Pancreas (tissue), 10 donors: ENCODE measurements at regions not wholly inside any gene's neighbourhood (a gene's known extent, or its start where the extent isn't known, plus 50 kb on each side); places are given as distances from the start of the nearest gene placed in this dataset.

Experiments used
- ATAC-seq, 4 donors: fragments of 200-7000 bp; cut with Tn5 transposase; one replicate each; pipeline versions ENCODE4 v1.8.0 to v1.9.1; 2020; ENCODE audit warnings: mild to moderate bottlenecking in 4 of 4, moderate library complexity in 4 of 4
- DNase-seq, 6 donors: peaks; one replicate each; pipeline ENCODE4 v3.0.0-alpha.2; 2020
- FAIRE-seq: peaks from 2 replicates; lab custom pipeline; 2012; peaks lifted over from hg19 to GRCh38; lab: Jason Lieb, UNC
- H3K27ac ChIP-seq, 4 donors: fragments of 200-600 bp; sonication (generic); 1 replicate in 3 of 4; 2 replicates in 1 of 4; pipeline versions ENCODE4 v1.5.0 to v1.8.0; 2020
- H3K27me3 ChIP-seq, 4 donors: fragments of 200-600 bp; one replicate each; pipeline ENCODE4 v1.8.0; 2021
- H3K36me3 ChIP-seq, 3 donors: fragments of 200-600 bp; sonication (generic) in 1 of 3; one replicate each; pipeline versions ENCODE4 v1.5.0 to v1.8.0; 2020 to 2021
- H3K4me1 ChIP-seq, 3 donors: fragments of 200-600 bp; one replicate each; pipeline ENCODE4 v1.8.0; 2021
- H3K4me3 ChIP-seq, 4 donors: fragments of 200-600 bp; sonication (generic) in 2 of 4; one replicate each; pipeline versions ENCODE4 v1.5.0 to v1.8.0; 2020 to 2021
- H3K9me3 ChIP-seq, 4 donors: fragments of 200-600 bp; one replicate each; pipeline ENCODE4 v1.8.0; 2021
- CTCF ChIP-seq, 4 donors: fragments of 200-600 bp; sonication (generic) in 3 of 4; IDR thresholded peaks; one replicate each; pipeline versions ENCODE4 v1.5.0 to v1.8.0; 2021; ENCODE audit warnings: antibody characterized with exemption in 4 of 4
- WGBS, 2 donors: extraction: QIAGEN DNeasy Blood & Tissue Kit; methylation state at CpG; one replicate each; pipeline ENCODE4 v1.1.7; 2013; 5-methylcytosine and 5-hydroxymethylcytosine counted together
- intact Hi-C, 3 donors: fragments of 100-400 bp; cut with DNase I; formaldehyde crosslinking; loops; one replicate each; pipeline versions ENCODE4 v1.11.1 to v1.14.2; 2022
- donor health status: healthy with polysubstance abuse.
- donor health status: DM: no; HTN: no; CAD: no; lungs with moderate emphysema.
- donor health status: DM: no; HTN: no; CAD: no.
- donor health status: control.
- donor health status: control.
- donor health status: Bipolar disorder and iron deficiency.
- donor health status: DM: yes; HTN: yes; CAD: no.
- donor health status: DM: no; HTN: no; CAD: no.
- donor health status: DM: no; HTN: no; CAD: no.
- donor health status: DM: yes; HTN: yes; CAD: no.

- DNase-seq (no peak), ATAC-seq (no peak), FAIRE-seq (no peak)
- H3K36me3 ChIP-seq, result no peaks in the 10 kb centered on the region
- no peak overlapping the region for H3K4me3 ChIP-seq
- H3K27ac ChIP-seq, result no peak overlapping the region
- no peaks in the 10 kb centered on the region for H3K27me3 ChIP-seq
- WGBS, 2 donors, result 70 to 78% methylated on average over 5 of the region's 5 CpGs
- intact Hi-C loops, result no loop called here
- no peaks in the 10 kb centered on the region for H3K9me3 ChIP-seq
- no peak for TF ChIP-seq CTCF (IDR thresholded peaks at IDR 0.05)
- H3K4me1 ChIP-seq, result no peaks in the 10 kb centered on the region
These were observed 1966.1 kb upstream of the CELF4 start for GRCh38 chr18:39531659-39532058.

GRCh38 chr18:39529358-39529757 lies 1963.8 kb upstream of the CELF4 start:
- H3K27ac ChIP-seq, result no peak overlapping the region
- FAIRE-seq, result no peak

GRCh38 chr18:39527465-39527864 lies 1961.9 kb upstream of the CELF4 start:
- intact Hi-C loops, result no loop called here
- Histone ChIP-seq H3K36me3 (no peaks in the 10 kb centered on the region), H3K4me1 (no peaks in the 10 kb centered on the region), H3K27me3 (no peaks in the 10 kb centered on the region), H3K9me3 (no peaks in the 10 kb centered on the region), H3K4me3 (no peak overlapping the region), H3K27ac (no peak overlapping the region)
- ATAC-seq (no peak), DNase-seq (no peak), FAIRE-seq (no peak)
- no peak for TF ChIP-seq CTCF (IDR thresholded peaks at IDR 0.05)
- 61 to 77% methylated on average over 1 of the region's 1 CpG for WGBS, 2 donors

More at GRCh38 chr18:39529358-39529757, 1963.8 kb upstream of the CELF4 start:
- Histone ChIP-seq H3K4me1 (no peaks in the 10 kb centered on the region), H3K27me3 (no peaks in the 10 kb centered on the region), H3K9me3 (no peaks in the 10 kb centered on the region), H3K36me3 (no peaks in the 10 kb centered on the region), H3K4me3 (no peak overlapping the region)
- DNase-seq (peak in 1 of 6 donors; percentile 29), ATAC-seq (no peak)
- TF ChIP-seq CTCF (IDR thresholded peaks at IDR 0.05), result no peak
- WGBS, 2 donors, result 91 to 95% methylated on average over 9 to 12 of the region's 12 CpGs
- intact Hi-C loops, result no loop called here

- H3K27me3 ChIP-seq, result no peaks in the 10 kb centered on the region
- ATAC-seq, result no peak
- no peaks in the 10 kb centered on the region for H3K4me1 ChIP-seq
- H3K36me3 ChIP-seq, result no peaks in the 10 kb centered on the region
- DNase-seq, result no peak
- no peak overlapping the region for H3K27ac ChIP-seq
- intact Hi-C loops, result no loop called here
- TF ChIP-seq CTCF (IDR thresholded peaks at IDR 0.05), result no peak
- no peaks in the 10 kb centered on the region for H3K9me3 ChIP-seq
- FAIRE-seq, result no peak
- H3K4me3 ChIP-seq, result no peak overlapping the region
These were observed 1958.8 kb upstream of the CELF4 start for GRCh38 chr18:39524370-39524769.

- ATAC-seq (peak in 1 of 4 donors; percentile 52), FAIRE-seq (no peak), DNase-seq (no peak)
- TF ChIP-seq CTCF (IDR thresholded peaks at IDR 0.05), result no peak
- H3K9me3 ChIP-seq, result no peaks in the 10 kb centered on the region
- no peaks in the 10 kb centered on the region for H3K27me3 ChIP-seq
- H3K27ac ChIP-seq, result no peak overlapping the region
- intact Hi-C loops, result no loop called here
- no peak overlapping the region for H3K4me3 ChIP-seq
- 90 to 94% methylated on average over 1 of the region's 1 CpG for WGBS, 2 donors
- no peaks in the 10 kb centered on the region for H3K36me3 ChIP-seq
- no peaks in the 10 kb centered on the region for H3K4me1 ChIP-seq
These were observed 1957.7 kb upstream of the CELF4 start for GRCh38 chr18:39523281-39523680.
